ENCODE measurements at regions not wholly inside any gene's neighbourhood (a gene's known extent, or its start where the extent isn't known, plus 50 kb on each side); places are given as distances from the start of the nearest gene placed in this dataset.

DNA sequence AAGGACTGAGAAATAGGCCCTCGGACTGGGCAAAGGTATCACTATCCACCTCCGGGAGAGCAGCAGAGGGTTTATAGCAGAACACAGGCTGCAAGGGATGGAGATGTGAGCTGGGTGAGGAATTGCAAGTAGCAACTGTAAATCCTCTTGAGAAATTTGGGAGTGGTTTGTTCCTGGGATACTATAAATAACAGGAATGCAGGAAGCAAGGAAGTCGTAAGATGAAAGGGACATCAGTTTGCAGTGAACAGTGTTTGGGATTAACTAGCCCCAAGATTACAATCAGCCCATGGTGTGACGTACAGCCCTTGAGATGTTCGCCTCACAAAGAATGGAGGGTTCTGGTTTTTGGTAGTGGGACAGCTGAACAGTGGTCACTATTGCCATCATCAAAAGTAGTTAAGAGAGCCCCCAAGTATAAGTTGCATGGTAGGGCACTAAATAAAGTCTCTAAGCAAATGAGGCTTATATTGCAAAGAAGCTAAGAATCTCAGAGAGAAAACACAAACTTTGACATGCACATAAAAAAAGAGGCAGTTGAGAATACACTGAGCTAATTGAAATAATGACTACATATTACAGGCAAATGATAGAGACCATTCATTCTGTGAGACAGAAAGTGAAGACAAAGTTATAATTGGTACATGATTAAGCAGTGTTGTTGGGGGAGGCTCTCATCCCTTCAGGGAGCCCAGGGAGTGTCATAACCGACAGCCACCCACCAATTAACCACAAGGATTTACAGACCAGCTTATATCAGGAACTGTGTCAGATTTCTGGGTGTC lies 362.5 kb upstream of the ACVR2A start:
- TF ChIP-seq, protein P1, sequence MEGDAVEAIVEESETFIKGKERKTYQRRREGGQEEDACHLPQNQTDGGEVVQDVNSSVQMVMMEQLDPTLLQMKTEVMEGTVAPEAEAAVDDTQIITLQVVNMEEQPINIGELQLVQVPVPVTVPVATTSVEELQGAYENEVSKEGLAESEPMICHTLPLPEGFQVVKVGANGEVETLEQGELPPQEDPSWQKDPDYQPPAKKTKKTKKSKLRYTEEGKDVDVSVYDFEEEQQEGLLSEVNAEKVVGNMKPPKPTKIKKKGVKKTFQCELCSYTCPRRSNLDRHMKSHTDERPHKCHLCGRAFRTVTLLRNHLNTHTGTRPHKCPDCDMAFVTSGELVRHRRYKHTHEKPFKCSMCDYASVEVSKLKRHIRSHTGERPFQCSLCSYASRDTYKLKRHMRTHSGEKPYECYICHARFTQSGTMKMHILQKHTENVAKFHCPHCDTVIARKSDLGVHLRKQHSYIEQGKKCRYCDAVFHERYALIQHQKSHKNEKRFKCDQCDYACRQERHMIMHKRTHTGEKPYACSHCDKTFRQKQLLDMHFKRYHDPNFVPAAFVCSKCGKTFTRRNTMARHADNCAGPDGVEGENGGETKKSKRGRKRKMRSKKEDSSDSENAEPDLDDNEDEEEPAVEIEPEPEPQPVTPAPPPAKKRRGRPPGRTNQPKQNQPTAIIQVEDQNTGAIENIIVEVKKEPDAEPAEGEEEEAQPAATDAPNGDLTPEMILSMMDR (IDR thresholded peaks at IDR 0.05) = no peak
- Histone ChIP-seq H3K27ac (no peak overlapping the region), H3K4me1 (no peaks in the 10 kb centered on the region), H3K27me3 (ENCODE audit: control insufficient read depth, insufficient read depth, low read length) (no peaks in the 10 kb centered on the region), H3K36me3 (ENCODE audit: control insufficient read depth, insufficient read depth, low read length) (no peaks in the 10 kb centered on the region), H3K9ac (no peak overlapping the region), H2AFZ (no peak overlapping the region), H3K4me3 (ENCODE audit: low read depth, low read length) (no peak overlapping the region), H3K9me3 (ENCODE audit: control insufficient read depth, low read length) (no peaks in the 10 kb centered on the region), H3K4me2 (ENCODE audit: low read length) (no peak overlapping the region), H3K79me2 (no peaks in the 10 kb centered on the region)

DNA sequence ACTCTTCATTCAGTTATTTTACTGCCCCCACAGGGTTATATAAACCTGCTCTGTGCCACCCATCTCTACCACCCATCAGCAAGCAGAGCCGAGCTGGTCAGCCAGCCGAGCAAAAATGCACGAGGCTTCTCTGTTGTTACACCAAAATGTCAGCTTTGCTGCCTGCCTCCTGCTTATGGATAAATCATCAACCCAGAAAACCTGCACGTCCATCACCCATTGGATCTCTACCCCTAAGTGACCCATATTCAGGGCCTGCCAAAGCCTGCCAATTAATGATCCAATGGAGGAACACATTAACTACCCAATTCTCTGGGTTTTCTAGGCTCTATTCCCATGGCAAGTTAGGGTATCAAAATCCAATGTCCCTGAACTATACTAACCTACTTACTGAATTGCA lies 365.5 kb upstream of the ACVR2A start:
- Histone ChIP-seq H3K36me3 (ENCODE audit: control insufficient read depth, insufficient read depth, low read length) (no peaks in the 10 kb centered on the region), H3K9me3 (ENCODE audit: control insufficient read depth, low read length) (no peaks in the 10 kb centered on the region), H3K4me1 (no peaks in the 10 kb centered on the region), H2AFZ (no peak overlapping the region), H3K27ac (no peak overlapping the region), H3K4me3 (ENCODE audit: low read depth, low read length) (no peak overlapping the region), H3K9ac (no peak overlapping the region), H3K27me3 (ENCODE audit: control insufficient read depth, insufficient read depth, low read length) (no peaks in the 10 kb centered on the region), H3K4me2 (ENCODE audit: low read length) (no peak overlapping the region), H3K79me2 (no peaks in the 10 kb centered on the region)
- TF ChIP-seq, protein P1 (IDR thresholded peaks at IDR 0.05) = no peak

DNA sequence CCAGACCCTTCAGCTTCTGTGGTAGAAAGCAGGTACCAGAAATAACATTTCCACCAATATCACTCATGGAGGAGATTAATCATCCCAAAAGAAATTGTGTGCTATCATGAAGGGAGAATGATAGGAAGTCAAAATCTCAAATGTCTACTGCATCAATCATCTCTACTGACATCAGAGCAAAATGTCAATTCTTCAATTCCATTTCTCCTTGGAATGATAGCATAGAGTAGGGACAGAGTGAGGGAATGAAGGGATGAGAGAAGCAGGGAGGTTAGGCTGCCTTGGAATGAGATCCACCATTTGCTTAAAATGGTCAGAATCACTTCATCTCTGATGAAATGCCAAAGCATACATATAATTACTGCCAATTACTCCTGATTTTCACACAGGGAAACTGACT lies 371.8 kb upstream of the ACVR2A start:
- no peak overlapping the region for H3K4me3 ChIP-seq (ENCODE audit: low read depth, low read length)
- no peaks in the 10 kb centered on the region for H3K27me3 ChIP-seq (ENCODE audit: control insufficient read depth, insufficient read depth, low read length)
- H2AFZ ChIP-seq = no peak overlapping the region
- no peak overlapping the region for H3K9ac ChIP-seq
- H3K9me3 ChIP-seq (ENCODE audit: control insufficient read depth, low read length) = no peaks in the 10 kb centered on the region
- H3K27ac ChIP-seq = no peak overlapping the region
- H3K36me3 ChIP-seq (ENCODE audit: control insufficient read depth, insufficient read depth, low read length) = no peaks in the 10 kb centered on the region
- TF ChIP-seq, protein P1 (IDR thresholded peaks at IDR 0.05) = no peak
- no peaks in the 10 kb centered on the region for H3K79me2 ChIP-seq
- H3K4me2 ChIP-seq (ENCODE audit: low read length) = no peak overlapping the region
- no peaks in the 10 kb centered on the region for H3K4me1 ChIP-seq

DNA sequence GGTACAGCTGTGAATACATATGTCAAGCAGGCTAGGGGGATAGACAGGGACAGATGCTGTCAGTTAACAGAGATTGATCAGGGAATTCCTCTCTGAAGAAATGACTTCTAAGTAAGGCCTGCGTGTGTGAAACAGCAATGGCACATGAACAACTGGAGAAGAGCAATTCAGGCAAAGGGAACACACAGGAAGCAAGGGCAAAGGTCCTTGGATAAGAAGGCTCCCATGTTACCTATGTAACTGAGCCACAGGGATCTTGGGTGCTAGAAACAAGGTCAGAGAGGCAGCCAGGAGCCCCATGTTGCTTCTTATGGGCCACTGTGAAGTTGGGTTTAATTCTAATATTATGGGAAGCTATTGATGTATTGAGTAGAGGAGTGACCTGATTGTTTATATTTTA lies 373.7 kb upstream of the ACVR2A start:
- H3K4me2 ChIP-seq (ENCODE audit: low read length) = no peak overlapping the region
- no peak overlapping the region for H3K4me3 ChIP-seq (ENCODE audit: low read depth, low read length)
- no peaks in the 10 kb centered on the region for H3K4me1 ChIP-seq
- H3K27me3 ChIP-seq (ENCODE audit: control insufficient read depth, insufficient read depth, low read length) = no peaks in the 10 kb centered on the region
- H3K9me3 ChIP-seq (ENCODE audit: control insufficient read depth, low read length) = no peaks in the 10 kb centered on the region
- no peaks in the 10 kb centered on the region for H3K79me2 ChIP-seq
- no peak overlapping the region for H2AFZ ChIP-seq
- TF ChIP-seq, protein P1 (IDR thresholded peaks at IDR 0.05) = no peak
- H3K36me3 ChIP-seq (ENCODE audit: control insufficient read depth, insufficient read depth, low read length) = no peaks in the 10 kb centered on the region
- no peak overlapping the region for H3K27ac ChIP-seq
- H3K9ac ChIP-seq = no peak overlapping the region

DNA sequence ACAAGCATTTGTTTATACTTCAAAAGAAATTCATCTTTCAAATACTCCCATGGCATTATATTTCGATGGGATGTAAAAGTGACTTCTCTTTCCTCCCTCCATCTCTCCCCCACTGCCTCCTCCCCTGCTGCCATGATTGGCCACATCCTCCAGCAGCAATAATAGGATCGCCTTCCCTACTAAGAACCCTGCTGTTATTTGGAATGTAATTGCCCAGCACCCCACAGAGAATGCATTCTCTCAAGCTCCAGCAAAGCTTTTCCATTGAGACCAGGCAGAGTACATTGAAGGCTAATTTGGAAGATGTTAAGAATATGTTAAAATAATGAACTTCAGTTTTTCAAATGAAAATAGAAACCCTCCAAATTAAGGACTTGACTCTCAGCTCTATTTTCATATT lies 375.4 kb upstream of the ACVR2A start:
- no peaks in the 10 kb centered on the region for H3K4me1 ChIP-seq
- no peak overlapping the region for H3K4me3 ChIP-seq (ENCODE audit: low read depth, low read length)
- no peaks in the 10 kb centered on the region for H3K27me3 ChIP-seq (ENCODE audit: control insufficient read depth, insufficient read depth, low read length)
- no peaks in the 10 kb centered on the region for H3K9me3 ChIP-seq (ENCODE audit: control insufficient read depth, low read length)
- H2AFZ ChIP-seq = no peak overlapping the region
- no peak overlapping the region for H3K9ac ChIP-seq
- TF ChIP-seq, protein P1 (IDR thresholded peaks at IDR 0.05) = no peak
- H3K27ac ChIP-seq = no peak overlapping the region
- H3K79me2 ChIP-seq = no peaks in the 10 kb centered on the region
- H3K4me2 ChIP-seq (ENCODE audit: low read length) = no peak overlapping the region
- no peaks in the 10 kb centered on the region for H3K36me3 ChIP-seq (ENCODE audit: control insufficient read depth, insufficient read depth, low read length)

Measured in parathyroid adenoma (tissue), 2 donors.